ENCODE measurements at regions not wholly inside any gene's neighbourhood (a gene's known extent, or its start where the extent isn't known, plus 50 kb on each side); places are given as distances from the start of the nearest gene placed in this dataset.

GRCh38 chr4:132506568-132506967, 642.5 kb upstream of the PCDH10 start:
- TF ChIP-seq, protein P1, sequence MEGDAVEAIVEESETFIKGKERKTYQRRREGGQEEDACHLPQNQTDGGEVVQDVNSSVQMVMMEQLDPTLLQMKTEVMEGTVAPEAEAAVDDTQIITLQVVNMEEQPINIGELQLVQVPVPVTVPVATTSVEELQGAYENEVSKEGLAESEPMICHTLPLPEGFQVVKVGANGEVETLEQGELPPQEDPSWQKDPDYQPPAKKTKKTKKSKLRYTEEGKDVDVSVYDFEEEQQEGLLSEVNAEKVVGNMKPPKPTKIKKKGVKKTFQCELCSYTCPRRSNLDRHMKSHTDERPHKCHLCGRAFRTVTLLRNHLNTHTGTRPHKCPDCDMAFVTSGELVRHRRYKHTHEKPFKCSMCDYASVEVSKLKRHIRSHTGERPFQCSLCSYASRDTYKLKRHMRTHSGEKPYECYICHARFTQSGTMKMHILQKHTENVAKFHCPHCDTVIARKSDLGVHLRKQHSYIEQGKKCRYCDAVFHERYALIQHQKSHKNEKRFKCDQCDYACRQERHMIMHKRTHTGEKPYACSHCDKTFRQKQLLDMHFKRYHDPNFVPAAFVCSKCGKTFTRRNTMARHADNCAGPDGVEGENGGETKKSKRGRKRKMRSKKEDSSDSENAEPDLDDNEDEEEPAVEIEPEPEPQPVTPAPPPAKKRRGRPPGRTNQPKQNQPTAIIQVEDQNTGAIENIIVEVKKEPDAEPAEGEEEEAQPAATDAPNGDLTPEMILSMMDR (IDR thresholded peaks at IDR 0.05), result no peak
- no peak for TF ChIP-seq POLR2A (IDR thresholded peaks at IDR 0.05)
